B cell (primary cell): ENCODE measurements at regions not wholly inside any gene's neighbourhood (a gene's known extent, or its start where the extent isn't known, plus 50 kb on each side); places are given as distances from the start of the nearest gene placed in this dataset.
A peak's percentile ranks its signal among the peaks of the same experiment; 100 is the strongest.

Source experiments
- ATAC-seq: fragments of 200-7000 bp; cut with Tn5 transposase; one replicate; pipeline ENCODE4 v1.10.0; 2021; ENCODE audit warnings: low read depth, mild to moderate bottlenecking, moderate number of reproducible peaks, moderate library complexity
- CTCF ChIA-PET: fragments of 350-600 bp; sonication (Branson Sonifier 250); formaldehyde crosslinking; loops from one replicate; lab custom pipeline; 2021; ENCODE audit warnings: antibody characterized with exemption, inconsistent platforms; lab: Charles Lee
- POLR2A ChIA-PET: fragments of 350-600 bp; sonication (Branson Sonifier 250); formaldehyde crosslinking; loops from one replicate; lab custom pipeline; 2021; ENCODE audit warnings: antibody characterized with exemption; lab: Charles Lee
- DNase-seq: peaks from one replicate; pipeline ENCODE4 v3.0.0; 2013
- H2AFZ ChIP-seq: 2 replicates; pipeline ENCODE4 v1.6.1; 2012; ENCODE audit warnings: mild to moderate bottlenecking, low read depth, low read length; ENCODE audit not compliant: insufficient read depth, poor library complexity, severe bottlenecking
- H3K27ac ChIP-seq, 2 donors: 1 replicate in 1 of 2; 2 replicates in 1 of 2; pipeline ENCODE4 v1.5.1; 2012 to 2013; ENCODE audit warnings: low read length in 2 of 2, mild to moderate bottlenecking in 2 of 2, moderate library complexity in 1 of 2
- H3K27me3 ChIP-seq, 4 experiments: fragments of 200-600 bp in 1 of 4; sonication (generic) in 1 of 4; replicated peaks in 1 of 4; 1 replicate in 2 of 4; 2 replicates in 2 of 4; pipeline versions ENCODE4 v1.6.1 to v1.7.0; 2013 to 2016; ENCODE audit warnings: low read length in 3 of 4, mild to moderate bottlenecking in 2 of 4, mixed read lengths in 1 of 4, moderate library complexity in 1 of 4; ENCODE audit not compliant: insufficient read depth in 4 of 4, control insufficient read depth in 3 of 4; ENCODE audit errors: control extremely low read depth in 1 of 4
- H3K36me3 ChIP-seq, 2 experiments: replicated peaks in 1 of 2; 1 replicate in 1 of 2; 2 replicates in 1 of 2; pipeline versions ENCODE4 v1.6.1 to v1.7.1; 2013; ENCODE audit warnings: low read length in 1 of 2; ENCODE audit not compliant: insufficient read depth in 2 of 2, control insufficient read depth in 1 of 2; ENCODE audit errors: control extremely low read depth in 1 of 2, extremely low read depth in 1 of 2
- H3K4me1 ChIP-seq, 2 donors: fragments of 200-600 bp in 1 of 2; sonication (generic) in 1 of 2; 1 replicate in 1 of 2; 2 replicates in 1 of 2; pipeline versions ENCODE4 v1.5.1 to v1.6.1; 2013 to 2017; ENCODE audit warnings: low read length in 2 of 2; ENCODE audit not compliant: control insufficient read depth in 2 of 2, insufficient read depth in 2 of 2
- H3K4me2 ChIP-seq: replicated peaks from 2 replicates; pipeline ENCODE3; 2012; ENCODE audit warnings: mild to moderate bottlenecking, low read depth, low read length; ENCODE audit not compliant: poor library complexity, severe bottlenecking
- H3K4me3 ChIP-seq, 5 experiments: fragments of 200-600 bp in 1 of 5; sonication (generic) in 1 of 5; 1 replicate in 3 of 5; 2 replicates in 2 of 5; pipeline versions ENCODE4 v1.5.1 to v1.7.0; 2011 to 2016; ENCODE audit warnings: low read length in 4 of 5, mild to moderate bottlenecking in 4 of 5, low read depth in 2 of 5, control low read depth in 1 of 5, moderate library complexity in 1 of 5; ENCODE audit not compliant: insufficient read depth in 1 of 5; ENCODE audit errors: control extremely low read depth in 1 of 5, extremely low read depth in 1 of 5
- H3K79me2 ChIP-seq: fragments of 200-600 bp; sonication (generic); one replicate; pipeline ENCODE4 v1.6.0; 2016; ENCODE audit warnings: low read length; ENCODE audit not compliant: control insufficient read depth, insufficient read depth
- H3K9ac ChIP-seq: fragments of 200-600 bp; sonication (generic); 2 replicates; pipeline ENCODE4 v1.6.1; 2017; ENCODE audit warnings: mild to moderate bottlenecking, low read length, moderate library complexity
- H3K9me3 ChIP-seq, 3 donors: one replicate each; pipeline versions ENCODE4 v1.6.1 to v1.7.1; 2013; ENCODE audit warnings: low read length in 2 of 3; ENCODE audit not compliant: control insufficient read depth in 2 of 3, insufficient read depth in 1 of 3; ENCODE audit errors: control extremely low read depth in 1 of 3
- H4K20me1 ChIP-seq: 2 replicates; pipeline ENCODE4 v1.6.0; 2012; ENCODE audit warnings: mild to moderate bottlenecking, low read length; ENCODE audit not compliant: insufficient read depth, control insufficient read depth, poor library complexity, severe bottlenecking
- H3K27ac Mint-ChIP-seq: one replicate; pipeline ENCODE4 v1.8.0; 2021; ENCODE audit warnings: mixed read lengths
- H3K27me3 Mint-ChIP-seq: one replicate; pipeline ENCODE4 v1.8.0; 2021; ENCODE audit warnings: mixed read lengths
- H3K4me1 Mint-ChIP-seq: one replicate; pipeline ENCODE4 v1.8.0; 2021; ENCODE audit warnings: mixed read lengths
- H3K4me3 Mint-ChIP-seq: one replicate; pipeline ENCODE4 v1.8.0; 2021; ENCODE audit warnings: mixed read lengths
- H3K9me3 Mint-ChIP-seq: one replicate; pipeline ENCODE4 v1.8.0; 2022; ENCODE audit warnings: mixed read lengths; ENCODE audit not compliant: insufficient read depth
- CTCF ChIP-seq: fragments of 200-600 bp; IDR thresholded peaks from one replicate; pipeline ENCODE4 v1.8.0; 2022; ENCODE audit warnings: antibody characterized with exemption, mild to moderate bottlenecking
- EZH2 ChIP-seq: IDR thresholded peaks from 2 replicates; pipeline ENCODE4 v1.6.1; 2012; ENCODE audit warnings: borderline replicate concordance, low read depth, mild to moderate bottlenecking, moderate library complexity, low read length; ENCODE audit not compliant: insufficient read depth, poor library complexity, severe bottlenecking
- WGBS: methylation state at CpG from one replicate; pipeline ENCODE4 v1.1.5; 2013; ENCODE audit warnings: missing lambda C conversion rate; ENCODE audit not compliant: insufficient coverage; 5-methylcytosine and 5-hydroxymethylcytosine counted together
- intact Hi-C: fragments of 100-400 bp; cut with micrococcal nuclease; formaldehyde crosslinking; loops from one replicate; pipeline ENCODE4 v1.10.0; 2022

GRCh38 chr17:27236717-27237315 lies 57.1 kb upstream of the WSB1 start:
- Histone ChIP-seq H3K9me3 (no peaks in the 10 kb centered on the region), H3K9ac (no peak overlapping the region), H3K36me3 (no peaks in the 10 kb centered on the region), H3K4me1 (peaks cover 11 to 22% of the 10 kb centered on the region in 2 donors), H3K4me2 (no peak overlapping the region), H4K20me1 (no peaks in the 10 kb centered on the region), H3K27ac (no peak overlapping the region), H2AFZ (no peak overlapping the region), H3K27me3 (no peaks in the 10 kb centered on the region), H3K4me3 (no peak overlapping the region), H3K79me2 (no peaks in the 10 kb centered on the region)
- Mint-ChIP-seq H3K27ac (no peak overlapping the region), H3K9me3 (no peaks in the 10 kb centered on the region), H3K27me3 (no peaks in the 10 kb centered on the region), H3K4me1 (peaks cover 34% of the 10 kb centered on the region), H3K4me3 (no peak overlapping the region)
- no CpG with 5 or more reads among the region's 3 CpGs for WGBS
- POLR2A ChIA-PET: interaction anchor here (0.7 to 1.1 kb wide), 2 partner anchors 60 to 96 kb away, joined by 4 to 6 read pairs; no protein-coding TSS in a partner anchor
- ATAC-seq (peak; percentile 78), DNase-seq (peak; percentile 81)
- intact Hi-C loops: loop anchor here (1.0 to 5.0 kb wide), 9 partner anchors 20 to 414 kb away; partner anchors contain the start of genes KSR1 and WSB1
- TF ChIP-seq EZH2: no peak
- peak; percentile 99 for TF ChIP-seq CTCF
- CTCF ChIA-PET: interaction anchor here (0.7 to 12.3 kb wide), 64 partner anchors 9 to 418 kb away, joined by 3 to 322 read pairs (median 4); partner anchors contain the start of genes KSR1, LGALS9 and WSB1

- ATAC-seq: no peak
- H3K9ac ChIP-seq: no peak overlapping the region
- DNase-seq: no peak
- H3K27me3 ChIP-seq: no peaks in the 10 kb centered on the region
- TF ChIP-seq EZH2 (no peak), CTCF (no peak)
- no peak overlapping the region for H3K4me3 ChIP-seq
- peaks cover 11 to 23% of the 10 kb centered on the region in 2 donors for H3K4me1 ChIP-seq
- WGBS: 94% methylated on average over 7 of the region's 7 CpGs
- H3K4me3 Mint-ChIP-seq: no peak overlapping the region
- H3K79me2 ChIP-seq: no peaks in the 10 kb centered on the region
- H3K36me3 ChIP-seq: no peaks in the 10 kb centered on the region
- ChIA-PET POLR2A (interaction anchor here (0.6 kb wide), 1 partner anchor 175 kb away, joined by 3 read pairs; no protein-coding TSS in a partner anchor), CTCF (interaction anchor here (0.6 to 12.3 kb wide), 34 partner anchors 8 to 417 kb away, joined by 3 to 322 read pairs (median 8); partner anchors contain the start of genes KSR1, LGALS9 and WSB1)
- H3K9me3 Mint-ChIP-seq: no peaks in the 10 kb centered on the region
- H2AFZ ChIP-seq: no peak overlapping the region
- peaks cover 37% of the 10 kb centered on the region for H3K4me1 Mint-ChIP-seq
- H4K20me1 ChIP-seq: no peaks in the 10 kb centered on the region
- peak overlapping the region; percentile 15 for H3K27ac Mint-ChIP-seq
- no peak overlapping the region for H3K27ac ChIP-seq
- no peak overlapping the region for H3K4me2 ChIP-seq
- intact Hi-C loops: loop anchor here (2.0 to 5.0 kb wide), 3 partner anchors 41 to 219 kb away; partner anchors contain the start of genes KSR1 and WSB1
- no peaks in the 10 kb centered on the region for H3K27me3 Mint-ChIP-seq
- H3K9me3 ChIP-seq: no peaks in the 10 kb centered on the region
Observed at GRCh38 chr17:27237890-27238289, 56.0 kb upstream of the WSB1 start.
